H9 (cell line): ENCODE measurements at regions not wholly inside any gene's neighbourhood (a gene's known extent, or its start where the extent isn't known, plus 50 kb on each side); places are given as distances from the start of the nearest gene placed in this dataset.

Source experiments
- DNase-seq: peaks from one replicate; pipeline ENCODE4 v3.0.0-alpha.2; 2017
- H2AFZ ChIP-seq: one replicate; pipeline ENCODE4 v1.6.1; 2013; ENCODE audit warnings: mild to moderate bottlenecking, low read length, control low read depth, moderate library complexity
- H2AK5ac ChIP-seq: 2 replicates; pipeline ENCODE4 v1.6.1; 2013; ENCODE audit warnings: low read length, control low read depth, mixed read lengths; ENCODE audit not compliant: insufficient read length
- H2BK120ac ChIP-seq: one replicate; pipeline ENCODE4 v1.6.1; 2013; ENCODE audit warnings: low read depth, mild to moderate bottlenecking, low read length, control low read depth, inconsistent platforms; ENCODE audit not compliant: poor library complexity, severe bottlenecking
- H2BK12ac ChIP-seq: 2 replicates; pipeline ENCODE4 v1.6.1; 2013; ENCODE audit warnings: low read length, control low read depth, mixed read lengths, low read depth; ENCODE audit not compliant: insufficient read length
- H2BK15ac ChIP-seq: 2 replicates; pipeline ENCODE4 v1.6.1; 2013; ENCODE audit warnings: low read depth, low read length, control low read depth
- H2BK20ac ChIP-seq: one replicate; pipeline ENCODE4 v1.6.1; 2013; ENCODE audit warnings: low read depth, mild to moderate bottlenecking, low read length, control low read depth, inconsistent platforms; ENCODE audit not compliant: poor library complexity, severe bottlenecking
- H2BK5ac ChIP-seq: 2 replicates; pipeline ENCODE4 v1.6.1; 2013; ENCODE audit warnings: low read length, control low read depth, mixed read lengths; ENCODE audit not compliant: insufficient read length
- H3K14ac ChIP-seq: 2 replicates; pipeline ENCODE4 v1.6.1; 2013; ENCODE audit warnings: low read length, control low read depth; ENCODE audit not compliant: insufficient read depth
- H3K18ac ChIP-seq: 2 replicates; pipeline ENCODE4 v1.6.1; 2013; ENCODE audit warnings: low read depth, mild to moderate bottlenecking, mixed read lengths, low read length, control low read depth; ENCODE audit not compliant: insufficient read length
- H3K23ac ChIP-seq: 2 replicates; pipeline ENCODE4 v1.6.1; 2013; ENCODE audit warnings: low read length, control low read depth, mixed read lengths, low read depth; ENCODE audit not compliant: insufficient read length
- H3K23me2 ChIP-seq: 2 replicates; pipeline ENCODE4 v1.6.1; 2013; ENCODE audit warnings: low read depth, mild to moderate bottlenecking, mixed read lengths, low read length, control low read depth; ENCODE audit not compliant: insufficient read length, poor library complexity, severe bottlenecking
- H3K27ac ChIP-seq: 2 replicates; pipeline ENCODE4 v1.5.1; 2013; ENCODE audit warnings: low read length, control low read depth, mixed read lengths, low read depth; ENCODE audit not compliant: insufficient read length
- H3K27me3 ChIP-seq: 2 replicates; pipeline ENCODE4 v1.6.1; 2013; ENCODE audit warnings: low read length, control low read depth, inconsistent platforms; ENCODE audit not compliant: insufficient read depth
- H3K4ac ChIP-seq: 2 replicates; pipeline ENCODE4 v1.6.1; 2013; ENCODE audit warnings: low read depth, mild to moderate bottlenecking, control low read depth, inconsistent platforms, low read length, moderate library complexity
- H3K4me1 ChIP-seq: 2 replicates; pipeline ENCODE4 v1.6.1; 2013; ENCODE audit warnings: low read length, control low read depth, inconsistent platforms; ENCODE audit not compliant: insufficient read depth
- H3K4me2 ChIP-seq: 2 replicates; pipeline ENCODE4 v1.6.1; 2013; ENCODE audit warnings: low read length, control low read depth, mixed read lengths; ENCODE audit not compliant: insufficient read length, insufficient read depth
- H3K56ac ChIP-seq: 2 replicates; pipeline ENCODE4 v1.6.1; 2013; ENCODE audit warnings: low read depth, mild to moderate bottlenecking, mixed read lengths, low read length, control low read depth; ENCODE audit not compliant: insufficient read length
- H3K79me1 ChIP-seq: 2 replicates; pipeline ENCODE4 v1.6.1; 2013; ENCODE audit warnings: low read depth, mild to moderate bottlenecking, moderate library complexity, low read length, control low read depth, inconsistent platforms; ENCODE audit not compliant: insufficient read depth, poor library complexity, severe bottlenecking
- H3K79me2 ChIP-seq: 2 replicates; pipeline ENCODE4 v1.6.1; 2013; ENCODE audit warnings: low read length, control low read depth, inconsistent platforms; ENCODE audit not compliant: insufficient read depth
- H3K9ac ChIP-seq: 2 replicates; pipeline ENCODE4 v1.6.1; 2013; ENCODE audit warnings: low read length, control low read depth, mixed read lengths; ENCODE audit not compliant: insufficient read length; ENCODE audit errors: extremely low read depth
- H3K9me3 ChIP-seq: one replicate; pipeline ENCODE4 v1.6.1; 2013; ENCODE audit warnings: low read depth, low read length, inconsistent platforms; ENCODE audit not compliant: control insufficient read depth
- H3T11ph ChIP-seq: one replicate; pipeline ENCODE4 v1.6.1; 2013; ENCODE audit warnings: mild to moderate bottlenecking, low read length, control low read depth, inconsistent platforms
- H4K20me1 ChIP-seq: one replicate; pipeline ENCODE4 v1.6.1; 2013; ENCODE audit not compliant: control insufficient read depth, insufficient read length, insufficient read depth
- H4K5ac ChIP-seq: 2 replicates; pipeline ENCODE4 v1.6.1; 2013; ENCODE audit warnings: low read depth, mild to moderate bottlenecking, mixed read lengths, low read length, control low read depth; ENCODE audit not compliant: insufficient read length
- H4K8ac ChIP-seq: replicated peaks from 2 replicates; pipeline ENCODE4 v1.6.1; 2013; ENCODE audit warnings: low read length, control low read depth, mixed read lengths, low read depth; ENCODE audit not compliant: insufficient read length
- H4K91ac ChIP-seq: 2 replicates; pipeline ENCODE4 v1.6.1; 2013; ENCODE audit warnings: low read depth, mild to moderate bottlenecking, moderate library complexity, mixed read lengths, low read length, control low read depth; ENCODE audit not compliant: insufficient read length
- H3K27ac Mint-ChIP-seq, 3 experiments: 2 replicates in 2 of 3; 3 replicates in 1 of 3; pipeline ENCODE4 v1.8.0; 2020 to 2021; ENCODE audit warnings: mixed read lengths in 3 of 3, mild to moderate bottlenecking in 1 of 3, moderate library complexity in 1 of 3
- H3K27me3 Mint-ChIP-seq: 2 replicates; pipeline ENCODE4 v1.8.0; 2021; ENCODE audit warnings: low read depth, mild to moderate bottlenecking, moderate library complexity, mixed read lengths
- H3K36me3 Mint-ChIP-seq, 3 experiments: 2 replicates in 2 of 3; 3 replicates in 1 of 3; pipeline ENCODE4 v1.8.0; 2020 to 2021; ENCODE audit warnings: low read depth in 3 of 3, mixed read lengths in 3 of 3; ENCODE audit not compliant: insufficient read depth in 1 of 3
- H3K4me1 Mint-ChIP-seq, 2 experiments: 2 replicates each; pipeline ENCODE4 v1.8.0; 2020; ENCODE audit warnings: mixed read lengths in 2 of 2
- H3K4me3 Mint-ChIP-seq, 2 experiments: 2 replicates in 1 of 2; 3 replicates in 1 of 2; pipeline ENCODE4 v1.8.0; 2020 to 2021; ENCODE audit warnings: mild to moderate bottlenecking in 2 of 2, mixed read lengths in 2 of 2, moderate library complexity in 1 of 2
- H3K9me3 Mint-ChIP-seq, 2 experiments: 2 replicates in 1 of 2; 3 replicates in 1 of 2; pipeline ENCODE4 v1.8.0; 2020; ENCODE audit warnings: mild to moderate bottlenecking in 2 of 2, mixed read lengths in 2 of 2, moderate library complexity in 1 of 2
- WGBS: extraction: QIAGEN DNeasy Blood & Tissue Kit; methylation state at CpG from one replicate; pipeline ENCODE4 v1.1.7; 2013; ENCODE audit warnings: missing lambda C conversion rate, low lambda C conversion rate, mixed read lengths; ENCODE audit not compliant: insufficient read length; ENCODE audit errors: extremely low coverage; 5-methylcytosine and 5-hydroxymethylcytosine counted together
- TF ChIP-seq, protein P1 (sequence below): fragments of 200-600 bp; sonication (generic); conservative IDR thresholded peaks from 3 replicates; pipeline ENCODE4 v1.8.0; 2021; ENCODE audit warnings: antibody characterized with exemption, mild to moderate bottlenecking

GRCh38 chr1:29557066-29557465 lies 320.7 kb downstream of the PTPRU start:
- Histone ChIP-seq H3K27ac (no peak overlapping the region), H4K5ac (no peak overlapping the region), H3K56ac (no peak overlapping the region), H3K23me2 (no peaks in the 10 kb centered on the region), H2AK5ac (no peak overlapping the region), H2BK5ac (no peak overlapping the region), H3T11ph (no peak overlapping the region), H2BK12ac (no peak overlapping the region), H3K79me1 (no peaks in the 10 kb centered on the region), H2AFZ (no peak overlapping the region), H3K9ac (no peak overlapping the region), H4K8ac (no peak overlapping the region), H3K4ac (no peak overlapping the region), H3K18ac (no peak overlapping the region), H2BK15ac (no peak overlapping the region), H4K20me1 (no peaks in the 10 kb centered on the region), H3K79me2 (no peaks in the 10 kb centered on the region), H3K4me2 (no peak overlapping the region), H3K27me3 (no peaks in the 10 kb centered on the region), H3K4me1 (no peaks in the 10 kb centered on the region), H2BK120ac (no peak overlapping the region), H3K23ac (no peak overlapping the region), H3K9me3 (no peaks in the 10 kb centered on the region), H3K14ac (no peak overlapping the region), H2BK20ac (no peak overlapping the region), H4K91ac (no peak overlapping the region)
- peaks cover 0 to 2% of the 10 kb centered on the region in 2 experiments; a peak in 2 of 5 replicates for H3K9me3 Mint-ChIP-seq
- DNase-seq: no peak
- no CpG with 5 or more reads among the region's 5 CpGs for WGBS
- no peak overlapping the region for H3K4me3 Mint-ChIP-seq
- no peaks in the 10 kb centered on the region for H3K36me3 Mint-ChIP-seq
- no peak overlapping the region for H3K27ac Mint-ChIP-seq
- TF ChIP-seq, protein P1, sequence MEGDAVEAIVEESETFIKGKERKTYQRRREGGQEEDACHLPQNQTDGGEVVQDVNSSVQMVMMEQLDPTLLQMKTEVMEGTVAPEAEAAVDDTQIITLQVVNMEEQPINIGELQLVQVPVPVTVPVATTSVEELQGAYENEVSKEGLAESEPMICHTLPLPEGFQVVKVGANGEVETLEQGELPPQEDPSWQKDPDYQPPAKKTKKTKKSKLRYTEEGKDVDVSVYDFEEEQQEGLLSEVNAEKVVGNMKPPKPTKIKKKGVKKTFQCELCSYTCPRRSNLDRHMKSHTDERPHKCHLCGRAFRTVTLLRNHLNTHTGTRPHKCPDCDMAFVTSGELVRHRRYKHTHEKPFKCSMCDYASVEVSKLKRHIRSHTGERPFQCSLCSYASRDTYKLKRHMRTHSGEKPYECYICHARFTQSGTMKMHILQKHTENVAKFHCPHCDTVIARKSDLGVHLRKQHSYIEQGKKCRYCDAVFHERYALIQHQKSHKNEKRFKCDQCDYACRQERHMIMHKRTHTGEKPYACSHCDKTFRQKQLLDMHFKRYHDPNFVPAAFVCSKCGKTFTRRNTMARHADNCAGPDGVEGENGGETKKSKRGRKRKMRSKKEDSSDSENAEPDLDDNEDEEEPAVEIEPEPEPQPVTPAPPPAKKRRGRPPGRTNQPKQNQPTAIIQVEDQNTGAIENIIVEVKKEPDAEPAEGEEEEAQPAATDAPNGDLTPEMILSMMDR: no peak
- no peaks in the 10 kb centered on the region for H3K27me3 Mint-ChIP-seq
- peaks cover 0 to 2% of the 10 kb centered on the region in 2 experiments; a peak in 2 of 4 replicates for H3K4me1 Mint-ChIP-seq
